Endodermal cell (in vitro differentiated cells): ENCODE measurements at regions not wholly inside any gene's neighbourhood (a gene's known extent, or its start where the extent isn't known, plus 50 kb on each side); places are given as distances from the start of the nearest gene placed in this dataset.

Source experiments
- DNase-seq: peaks from one replicate; pipeline ENCODE4 v3.0.0-alpha.2; 2017
- H3K27ac ChIP-seq: 2 replicates; pipeline ENCODE4 v1.5.1; 2013; ENCODE audit warnings: mild to moderate bottlenecking, low read depth, low read length, moderate library complexity
- H3K27me3 ChIP-seq: 2 replicates; pipeline ENCODE4 v1.6.1; 2013; ENCODE audit warnings: mild to moderate bottlenecking, low read length, moderate library complexity; ENCODE audit not compliant: insufficient read depth, control insufficient read depth, poor library complexity, severe bottlenecking
- H3K36me3 ChIP-seq: 2 replicates; pipeline ENCODE4 v1.7.0; 2013; ENCODE audit warnings: mild to moderate bottlenecking, low read length, moderate library complexity; ENCODE audit not compliant: control insufficient read depth, insufficient read depth
- H3K4me1 ChIP-seq: one replicate; pipeline ENCODE4 v1.7.0; 2013; ENCODE audit warnings: low read length; ENCODE audit not compliant: control insufficient read depth, insufficient read depth
- H3K4me3 ChIP-seq: 2 replicates; pipeline ENCODE4 v1.5.1; 2013; ENCODE audit warnings: mild to moderate bottlenecking, low read length, moderate library complexity
- H3K9ac ChIP-seq: 2 replicates; pipeline ENCODE4 v1.6.1; 2013; ENCODE audit warnings: mild to moderate bottlenecking, low read length, moderate library complexity; ENCODE audit not compliant: poor library complexity, severe bottlenecking; ENCODE audit errors: extremely low read depth
- H3K9me3 ChIP-seq: 2 replicates; pipeline ENCODE4 v1.6.1; 2013; ENCODE audit warnings: mild to moderate bottlenecking, low read length, moderate library complexity; ENCODE audit not compliant: control insufficient read depth
- H3K27ac Mint-ChIP-seq: 2 replicates; pipeline ENCODE4 v1.8.0; 2020; ENCODE audit warnings: mixed read lengths
- H3K27me3 Mint-ChIP-seq: 2 replicates; pipeline ENCODE4 v1.8.0; 2021; ENCODE audit warnings: mild to moderate bottlenecking, mixed read lengths; ENCODE audit not compliant: insufficient read depth
- H3K36me3 Mint-ChIP-seq: 2 replicates; pipeline ENCODE4 v1.8.0; 2020; ENCODE audit warnings: low read depth, mixed read lengths
- H3K4me1 Mint-ChIP-seq: 2 replicates; pipeline ENCODE4 v1.8.0; 2020; ENCODE audit warnings: mixed read lengths
- H3K4me3 Mint-ChIP-seq: 2 replicates; pipeline ENCODE4 v1.8.0; 2020; ENCODE audit warnings: mild to moderate bottlenecking, moderate library complexity, mixed read lengths
- H3K9me3 Mint-ChIP-seq: 2 replicates; pipeline ENCODE4 v1.8.0; 2020; ENCODE audit warnings: mild to moderate bottlenecking, mixed read lengths
- CTCF ChIP-seq: fragments of 200-600 bp; sonication (generic); conservative IDR thresholded peaks from 2 replicates; pipeline ENCODE4 v1.5.0; 2021; ENCODE audit warnings: antibody characterized with exemption, mild to moderate bottlenecking
- WGBS, 2 experiments: methylation state at CpG; one replicate each; pipeline versions ENCODE4 v1.1.5 to v1.1.7; 2013; ENCODE audit warnings: missing lambda C conversion rate in 2 of 2, mixed read lengths in 1 of 2; ENCODE audit not compliant: insufficient coverage in 1 of 2, insufficient read length in 1 of 2; 5-methylcytosine and 5-hydroxymethylcytosine counted together

GRCh38 chr6:15825332-15825930 lies 162.6 kb upstream of the DTNBP1 start:
- no peak for TF ChIP-seq CTCF
- DNase-seq = no peak
- no peaks in the 10 kb centered on the region for H3K9me3 Mint-ChIP-seq
- Histone ChIP-seq H3K4me1 (peaks cover 4% of the 10 kb centered on the region), H3K27me3 (no peaks in the 10 kb centered on the region), H3K27ac (no peak overlapping the region), H3K4me3 (no peak overlapping the region), H3K9ac (no peak overlapping the region), H3K36me3 (no peaks in the 10 kb centered on the region), H3K9me3 (no peaks in the 10 kb centered on the region)
- H3K4me3 Mint-ChIP-seq = no peak overlapping the region
- WGBS, 2 experiments = 93 to 94% methylated on average over 8 of the region's 8 CpGs
- no peak overlapping the region for H3K27ac Mint-ChIP-seq
- peaks cover 53% of the 10 kb centered on the region for H3K27me3 Mint-ChIP-seq
- no peaks in the 10 kb centered on the region for H3K36me3 Mint-ChIP-seq
- H3K4me1 Mint-ChIP-seq = peaks cover 13% of the 10 kb centered on the region

GRCh38 chr6:15824811-15825210 lies 162.0 kb upstream of the DTNBP1 start:
- Histone ChIP-seq H3K9me3 (no peaks in the 10 kb centered on the region), H3K27me3 (no peaks in the 10 kb centered on the region), H3K36me3 (no peaks in the 10 kb centered on the region), H3K4me1 (peaks cover 4% of the 10 kb centered on the region), H3K9ac (no peak overlapping the region), H3K27ac (no peak overlapping the region), H3K4me3 (no peak overlapping the region)
- Mint-ChIP-seq H3K27ac (no peak overlapping the region), H3K36me3 (no peaks in the 10 kb centered on the region), H3K27me3 (peaks cover 49% of the 10 kb centered on the region), H3K9me3 (no peaks in the 10 kb centered on the region), H3K4me1 (peaks cover 13% of the 10 kb centered on the region), H3K4me3 (no peak overlapping the region)
- DNase-seq = no peak
- 91 to 97% methylated on average over 4 to 5 of the region's 5 CpGs for WGBS, 2 experiments
- no peak for TF ChIP-seq CTCF

GRCh38 chr6:15823838-15824414 lies 161.1 kb upstream of the DTNBP1 start:
- WGBS, 2 experiments = 78% methylated on average over 2 of the region's 2 CpGs; no CpG with 5 or more reads in 1 of the 2 experiments
- no peaks in the 10 kb centered on the region for H3K36me3 Mint-ChIP-seq
- H3K27ac Mint-ChIP-seq = no peak overlapping the region
- Histone ChIP-seq H3K27me3 (no peaks in the 10 kb centered on the region), H3K9ac (no peak overlapping the region), H3K36me3 (no peaks in the 10 kb centered on the region), H3K9me3 (no peaks in the 10 kb centered on the region), H3K27ac (no peak overlapping the region), H3K4me3 (no peak overlapping the region), H3K4me1 (peaks cover 4% of the 10 kb centered on the region)
- no peaks in the 10 kb centered on the region for H3K9me3 Mint-ChIP-seq
- no peak for TF ChIP-seq CTCF
- DNase-seq = no peak
- peaks cover 13% of the 10 kb centered on the region for H3K4me1 Mint-ChIP-seq
- H3K27me3 Mint-ChIP-seq = peaks cover 43% of the 10 kb centered on the region
- H3K4me3 Mint-ChIP-seq = no peak overlapping the region
